KOPT-K1 (cell line): ENCODE measurements at regions not wholly inside any gene's neighbourhood (a gene's known extent, or its start where the extent isn't known, plus 50 kb on each side); places are given as distances from the start of the nearest gene placed in this dataset.
"Not testable (repeated sequence)": the region's sequence is repeated elsewhere in the genome, so short reads cannot be mapped to it uniquely, and the experiment has no call there.

Experiments
- H3K27ac ChIP-seq: fragments of 200-600 bp; sonication (generic); 2 replicates; pipeline ENCODE4 v1.5.1; 2016; ENCODE audit warnings: antibody characterized with exemption, mild to moderate bottlenecking, low read depth, low read length; ENCODE audit not compliant: poor library complexity, severe bottlenecking
- H3K36me3 ChIP-seq: fragments of 200-600 bp; sonication (generic); 2 replicates; pipeline ENCODE4 v1.5.1; 2017; ENCODE audit warnings: antibody characterized with exemption, mild to moderate bottlenecking, low read length, moderate library complexity; ENCODE audit not compliant: insufficient read depth
- H3K9me3 ChIP-seq: fragments of 200-600 bp; sonication (generic); 2 replicates; pipeline ENCODE4 v1.5.1; 2017; ENCODE audit warnings: antibody characterized with exemption, low read length, mild to moderate bottlenecking; ENCODE audit not compliant: insufficient read depth, poor library complexity, severe bottlenecking

- H3K9me3 ChIP-seq: no peaks in the 10 kb centered on the region
- H3K27ac ChIP-seq: peak overlapping the region; percentile 84
- H3K36me3 ChIP-seq: no peaks in the 10 kb centered on the region
Observed at GRCh38 chr5:1962619-1963355, 80.1 kb upstream of the IRX4 start.

GRCh38 chr5:1961952-1962595, 79.3 kb upstream of the IRX4 start:
- no peaks in the 10 kb centered on the region for H3K36me3 ChIP-seq
- no peaks in the 10 kb centered on the region for H3K9me3 ChIP-seq
- peak overlapping the region; percentile 84 for H3K27ac ChIP-seq

- Histone ChIP-seq H3K9me3 (no peaks in the 10 kb centered on the region), H3K36me3 (no peaks in the 10 kb centered on the region), H3K27ac (peak overlapping the region; percentile 84)
Observed at GRCh38 chr5:1961304-1961946, 78.7 kb upstream of the IRX4 start.

DNA sequence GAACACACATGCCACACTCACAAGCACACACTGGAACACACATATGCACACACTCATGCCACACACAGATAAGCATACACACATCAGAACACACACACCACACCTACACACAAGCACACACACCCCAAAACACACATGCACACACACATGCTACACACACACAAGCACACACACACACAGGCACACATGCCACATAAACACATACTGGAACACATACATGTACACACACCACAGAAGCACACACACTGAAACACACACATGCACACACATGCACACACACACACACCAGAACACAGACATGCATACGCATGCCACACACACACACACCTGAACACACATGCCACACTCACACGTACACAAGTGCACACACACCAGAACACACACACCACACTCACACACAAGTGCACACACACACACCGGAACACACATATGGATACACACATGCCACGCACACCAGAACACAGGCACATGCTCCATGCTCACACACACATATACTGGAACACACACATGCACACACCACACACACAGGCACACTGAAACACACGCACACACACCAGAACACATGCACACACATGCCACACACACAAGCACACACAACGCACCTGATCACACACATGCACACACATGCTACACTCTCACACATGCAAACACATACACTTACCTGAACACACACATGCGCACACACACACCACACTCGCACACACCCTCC, 78.0 kb upstream of the IRX4 start:
- peak overlapping the region; percentile 84 for H3K27ac ChIP-seq
- no peaks in the 10 kb centered on the region for H3K9me3 ChIP-seq
- H3K36me3 ChIP-seq: no peaks in the 10 kb centered on the region

DNA sequence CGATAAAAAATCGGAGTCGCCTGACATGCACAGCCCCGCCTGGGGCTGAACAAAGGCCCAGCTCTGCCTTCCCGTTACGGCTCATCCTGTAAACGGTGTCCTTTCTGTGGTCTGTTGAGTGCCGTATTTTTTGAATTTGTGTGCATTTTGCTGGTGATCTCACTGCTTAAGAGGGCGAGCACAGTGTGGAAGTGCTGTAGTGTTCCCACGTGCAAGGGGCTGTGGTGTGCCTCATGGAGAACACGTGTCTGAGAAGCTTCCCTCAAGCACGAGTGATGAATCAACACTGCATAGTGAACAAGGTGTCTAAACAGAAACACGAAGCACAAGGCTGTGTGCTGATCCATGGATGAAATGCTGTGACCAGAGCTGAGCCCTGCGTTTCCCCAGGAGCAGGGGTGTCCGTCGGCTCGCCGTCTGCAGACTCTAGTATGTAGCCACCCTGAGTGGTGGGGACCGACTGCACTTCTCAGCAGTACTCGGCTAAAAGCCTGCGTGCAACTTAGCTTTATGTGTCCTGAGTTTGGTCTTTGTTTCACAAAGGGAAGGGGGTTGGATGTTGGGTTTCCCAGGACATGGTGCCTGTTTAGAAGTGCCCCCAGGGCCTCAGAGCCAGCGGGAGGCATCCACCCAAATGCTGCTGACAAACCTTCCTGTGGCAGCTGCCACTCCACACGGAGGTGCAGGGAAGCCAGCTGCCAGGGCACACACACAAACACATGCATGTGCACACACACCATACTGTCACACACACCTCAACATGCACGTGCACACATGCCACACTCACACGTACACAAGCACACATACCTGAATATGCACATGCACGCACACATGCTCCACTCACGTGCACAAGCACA, 77.2 kb upstream of the IRX4 start:
- H3K9me3 ChIP-seq: no peaks in the 10 kb centered on the region
- peak overlapping the region; percentile 84 for H3K27ac ChIP-seq
- no peaks in the 10 kb centered on the region for H3K36me3 ChIP-seq

DNA sequence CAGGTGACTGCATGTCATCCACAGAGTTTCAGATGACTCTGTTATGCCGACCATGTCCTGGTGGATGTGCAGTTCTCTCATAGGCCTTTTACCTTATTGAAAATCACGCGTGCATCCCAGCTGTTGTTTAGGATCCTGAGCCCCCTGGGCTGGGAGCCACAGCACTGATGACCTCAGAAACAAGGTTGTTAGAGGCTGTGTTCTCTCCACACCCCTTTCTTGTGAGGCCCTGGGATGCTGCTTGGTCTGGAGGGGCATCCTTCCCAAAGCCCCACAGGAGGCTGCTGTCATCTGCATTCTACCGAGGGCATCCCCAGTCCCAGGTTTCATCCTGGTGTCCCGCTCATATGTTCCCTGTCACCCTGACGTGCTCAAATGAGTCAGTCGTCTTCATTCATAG, 76.5 kb upstream of the IRX4 start:
- no peaks in the 10 kb centered on the region for H3K9me3 ChIP-seq
- H3K36me3 ChIP-seq: no peaks in the 10 kb centered on the region
- H3K27ac ChIP-seq: no peak overlapping the region

DNA sequence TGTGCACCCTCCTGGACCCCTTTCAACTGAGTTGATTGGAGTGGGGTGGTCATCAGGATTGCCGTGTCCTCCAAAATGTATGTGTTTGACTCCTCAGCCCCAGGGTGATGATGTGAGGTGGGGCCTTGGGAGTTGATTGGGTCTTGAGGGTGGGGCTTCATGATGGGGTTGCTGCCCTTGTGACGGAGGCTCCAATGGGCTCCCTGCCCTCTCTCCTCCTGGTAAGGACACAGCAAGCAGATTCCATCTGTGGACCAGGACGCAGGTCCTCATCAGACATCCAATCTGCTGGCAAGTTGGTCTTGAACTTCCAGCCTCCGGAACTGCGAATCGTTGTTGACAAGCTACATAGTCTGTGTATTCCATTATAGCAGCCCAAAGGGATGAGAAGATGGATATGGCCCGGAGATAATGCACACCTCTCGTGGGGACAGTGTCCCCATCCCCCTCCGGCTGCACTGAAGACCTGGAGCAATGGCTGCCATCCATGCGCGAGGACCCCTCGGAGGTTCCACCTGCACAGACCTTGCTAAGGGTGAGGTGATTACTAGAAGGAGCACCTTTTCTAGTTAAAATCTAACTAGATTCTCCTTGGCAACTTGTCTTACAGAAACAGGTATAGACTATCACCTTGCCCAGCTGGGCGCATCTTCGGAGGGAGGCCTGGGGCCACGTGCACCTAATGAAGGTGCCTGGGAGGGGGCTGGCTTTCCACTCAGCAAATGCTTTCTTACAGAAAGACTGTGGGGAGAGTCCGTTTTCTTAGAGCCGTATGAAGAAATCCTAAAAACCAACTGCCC, 75.7 kb upstream of the IRX4 start:
- Histone ChIP-seq H3K9me3 (no peaks in the 10 kb centered on the region), H3K27ac (no peak overlapping the region), H3K36me3 (no peaks in the 10 kb centered on the region)

GRCh38 chr5:1955586-1955985, 72.9 kb upstream of the IRX4 start:
- Histone ChIP-seq H3K27ac (peak overlapping the region; percentile 32), H3K9me3 (no peaks in the 10 kb centered on the region), H3K36me3 (no peaks in the 10 kb centered on the region)

GRCh38 chr5:1953710-1954109, 71.0 kb upstream of the IRX4 start:
- H3K27ac ChIP-seq, H3K36me3 ChIP-seq, H3K9me3 ChIP-seq: not testable (repeated sequence)

DNA sequence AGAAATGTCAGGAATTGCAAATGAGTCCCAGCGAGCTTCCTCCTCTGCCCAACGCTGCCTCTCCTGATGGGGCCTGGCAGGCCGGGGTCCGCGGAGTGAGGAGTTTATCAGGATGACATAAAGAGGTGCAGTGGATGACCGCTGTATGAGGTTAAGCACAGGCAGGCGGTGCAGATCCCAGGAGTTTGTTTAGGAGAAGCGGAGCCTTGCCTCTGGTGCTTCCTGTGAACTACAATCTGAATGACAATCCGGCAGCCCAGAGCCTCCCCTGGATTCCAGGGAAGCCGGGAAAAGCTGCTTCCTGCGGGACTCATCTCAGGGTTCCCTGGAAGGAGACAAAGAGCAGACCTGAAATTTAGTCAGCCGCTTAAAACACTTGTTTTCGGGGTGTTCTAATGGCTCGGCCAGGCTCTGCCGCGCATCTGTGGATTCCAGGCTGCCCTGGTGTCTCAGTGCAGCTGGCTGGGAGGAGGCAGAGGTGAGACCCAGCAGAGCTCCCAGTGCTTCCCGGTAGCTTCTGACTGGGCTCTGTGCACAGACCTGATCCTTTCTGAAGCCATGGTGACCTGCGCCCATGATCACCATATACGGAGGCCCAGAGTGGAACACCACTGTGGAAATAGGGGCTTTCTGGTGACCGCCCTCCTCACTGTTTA, 69.8 kb upstream of the IRX4 start:
- H3K36me3 ChIP-seq: no peaks in the 10 kb centered on the region
- no peak overlapping the region for H3K27ac ChIP-seq
- H3K9me3 ChIP-seq: no peaks in the 10 kb centered on the region

DNA sequence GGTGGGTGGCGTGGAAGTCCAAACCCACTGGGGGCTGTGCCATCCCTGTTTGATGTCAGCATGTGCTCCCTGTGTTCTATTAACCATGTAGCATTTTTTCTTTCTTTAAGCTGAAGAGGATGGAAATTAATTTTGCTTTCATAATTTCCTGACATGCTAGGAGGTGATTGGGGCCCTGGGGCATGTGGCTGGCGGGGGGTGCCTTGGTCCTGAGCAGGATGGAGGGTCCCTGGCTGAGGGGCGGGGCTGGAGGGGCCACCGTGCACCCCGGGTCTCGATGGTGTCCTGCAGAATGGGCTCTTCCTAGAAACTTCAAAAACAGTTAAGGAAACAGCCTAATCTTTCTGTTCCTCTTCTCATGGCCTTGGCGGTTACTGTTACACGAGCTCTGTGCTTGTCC, 69.3 kb upstream of the IRX4 start:
- Histone ChIP-seq H3K9me3 (no peaks in the 10 kb centered on the region), H3K27ac (no peak overlapping the region), H3K36me3 (no peaks in the 10 kb centered on the region)

DNA sequence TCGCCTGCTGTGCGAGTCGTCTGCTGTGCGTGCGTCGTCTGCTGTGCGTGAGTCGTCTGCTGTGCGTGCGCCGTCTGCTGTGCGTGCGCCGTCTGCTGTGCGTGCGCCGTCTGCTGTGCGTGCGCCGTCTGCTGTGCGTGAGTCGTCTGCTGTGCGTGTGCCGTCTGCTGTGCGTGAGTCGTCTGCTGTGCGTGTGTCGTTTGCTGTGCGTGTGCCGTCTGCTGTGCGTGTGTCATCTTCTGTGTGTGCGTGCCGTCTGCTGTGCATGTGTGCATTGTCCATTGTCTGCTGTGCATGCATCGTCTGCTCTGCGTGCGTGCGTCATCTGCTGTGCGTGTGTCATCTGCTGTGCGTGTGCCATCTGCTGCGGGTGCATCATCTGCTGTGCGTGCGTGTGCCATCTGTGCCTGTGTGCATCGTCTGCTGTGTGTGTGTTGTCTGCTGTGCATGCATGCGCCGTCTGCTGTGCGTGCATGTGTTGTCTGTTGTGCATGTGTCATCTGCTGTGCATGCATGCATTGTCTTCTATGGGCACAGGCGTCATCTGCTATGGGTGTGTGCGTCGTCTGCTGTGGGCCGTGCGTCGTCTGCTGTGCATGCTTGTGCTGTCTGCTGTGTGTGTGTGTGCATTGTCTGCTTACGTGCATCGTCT, 68.6 kb upstream of the IRX4 start:
- H3K27ac ChIP-seq: no peak overlapping the region
- H3K9me3 ChIP-seq: no peaks in the 10 kb centered on the region

DNA sequence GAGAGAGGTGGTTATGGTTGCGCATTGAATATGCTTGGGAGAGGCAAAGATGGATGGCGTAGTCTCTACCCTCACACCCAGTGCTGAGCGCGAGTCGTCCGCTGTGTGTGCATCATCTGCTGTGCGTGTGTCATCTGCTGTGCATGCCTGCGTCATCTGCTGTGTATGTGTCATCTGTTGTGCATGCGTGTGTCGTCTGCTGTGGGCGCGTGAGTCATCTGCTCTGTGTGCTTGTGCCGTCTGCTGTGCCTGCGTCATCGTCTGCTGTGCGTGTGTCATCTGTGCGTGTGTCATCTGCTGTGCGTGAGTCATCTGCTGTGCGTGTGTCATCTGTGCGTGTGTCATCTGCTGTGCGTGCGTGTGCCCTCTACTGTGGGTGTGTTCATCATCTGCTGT, 68.0 kb upstream of the IRX4 start:
- Histone ChIP-seq H3K36me3 (no peaks in the 10 kb centered on the region), H3K9me3 (no peaks in the 10 kb centered on the region), H3K27ac (no peak overlapping the region)

More for the DNA sequence above, 68.6 kb upstream of the IRX4 start:
- H3K36me3 ChIP-seq: no peaks in the 10 kb centered on the region
